HEK293 (cell line): ENCODE measurements at regions not wholly inside any gene's neighbourhood (a gene's known extent, or its start where the extent isn't known, plus 50 kb on each side); places are given as distances from the start of the nearest gene placed in this dataset.

ENCODE experiments used
- CTCF ChIA-PET: fragments of 350-600 bp; formaldehyde crosslinking; extraction: SDS; loops from one replicate; lab custom pipeline; 2021; ENCODE audit warnings: antibody characterized with exemption; lab: Yijun Ruan, JAX
- POLR2A ChIA-PET: fragments of 300-600 bp; formaldehyde crosslinking; extraction: SDS; loops from one replicate; lab custom pipeline; 2020; ENCODE audit warnings: antibody characterized with exemption, inconsistent platforms; lab: Yijun Ruan, JAX
- H3K27ac ChIP-seq: fragments of 200-500 bp; sonication (Bioruptor generic); 2 replicates; pipeline ENCODE4 v1.5.1; 2014; ENCODE audit warnings: low read depth, low read length, control low read depth, inconsistent platforms; ENCODE audit errors: extremely low read depth
- H3K36me3 ChIP-seq, 2 experiments: fragments of 200-500 bp in 1 of 2; sonication (Bioruptor generic) in 1 of 2; 1 replicate in 1 of 2; 2 replicates in 1 of 2; pipeline ENCODE4 v1.5.1; 2014 to 2017; ENCODE audit warnings: inconsistent platforms in 2 of 2, low read length in 2 of 2; ENCODE audit not compliant: control insufficient read depth in 2 of 2, insufficient read depth in 1 of 2
- H3K4me1 ChIP-seq: fragments of 200-500 bp; sonication (Bioruptor generic); 2 replicates; pipeline ENCODE4 v1.5.1; 2014; ENCODE audit warnings: mild to moderate bottlenecking, low read length, inconsistent platforms; ENCODE audit not compliant: control insufficient read depth, insufficient read depth
- H3K4me3 ChIP-seq: 2 replicates; pipeline ENCODE4 v1.5.1; 2011; ENCODE audit warnings: low read depth, mild to moderate bottlenecking, control low read depth, low read length, moderate library complexity
- H3K9me3 ChIP-seq: fragments of 200-500 bp; sonication (Bioruptor generic); 2 replicates; pipeline ENCODE4 v1.5.1; 2014; ENCODE audit warnings: low read depth, low read length, inconsistent platforms; ENCODE audit not compliant: control insufficient read depth, insufficient read depth
- BCL11A ChIP-seq: fragments of 450-650 bp; formaldehyde crosslinking; IDR thresholded peaks from 2 replicates; pipeline ENCODE4 v1.5.1; 2016; ENCODE audit warnings: low read depth, missing biosample characterization, missing genetic modification characterization
- BCL11B ChIP-seq: fragments of 450-650 bp; formaldehyde crosslinking; IDR thresholded peaks from 2 replicates; pipeline ENCODE4 v1.5.1; 2016; ENCODE audit warnings: low read depth, missing biosample characterization, missing genetic modification characterization
- FEZF1 ChIP-seq: fragments of 450-650 bp; formaldehyde crosslinking; IDR thresholded peaks from 2 replicates; pipeline ENCODE4 v1.5.1; 2016; ENCODE audit warnings: missing biosample characterization, missing genetic modification characterization
- GLI2 ChIP-seq: fragments of 450-650 bp; formaldehyde crosslinking; IDR thresholded peaks from 2 replicates; pipeline ENCODE4; 2017; ENCODE audit warnings: missing biosample characterization, missing genetic modification characterization, low read depth, borderline replicate concordance
- HOXA7 ChIP-seq: sonication (generic); formaldehyde crosslinking; IDR thresholded peaks from 2 replicates; pipeline ENCODE4 v1.8.1; 2022; ENCODE audit warnings: missing genetic modification reagents, borderline replicate concordance
- MYNN ChIP-seq: fragments of 450-650 bp; formaldehyde crosslinking; IDR thresholded peaks from 2 replicates; pipeline ENCODE4 v1.5.1; 2016; ENCODE audit warnings: missing biosample characterization, missing genetic modification characterization, borderline replicate concordance
- REST ChIP-seq: fragments of 450-650 bp; formaldehyde crosslinking; IDR thresholded peaks from 2 replicates; pipeline ENCODE4 v1.5.1; 2016; ENCODE audit warnings: missing biosample characterization, missing genetic modification characterization
- SCRT1 ChIP-seq: fragments of 450-650 bp; formaldehyde crosslinking; IDR thresholded peaks from 2 replicates; pipeline ENCODE4 v1.5.1; 2016; ENCODE audit warnings: missing biosample characterization, missing genetic modification characterization, borderline replicate concordance
- SCRT2 ChIP-seq: fragments of 450-650 bp; formaldehyde crosslinking; IDR thresholded peaks from 2 replicates; pipeline ENCODE4 v1.5.1; 2016; ENCODE audit warnings: missing biosample characterization, missing genetic modification characterization
- ZBTB49 ChIP-seq: fragments of 450-650 bp; formaldehyde crosslinking; IDR thresholded peaks from 2 replicates; pipeline ENCODE4 v1.5.1; 2016; ENCODE audit warnings: missing biosample characterization, missing genetic modification characterization, low read depth
- ZFHX2 ChIP-seq: fragments of 450-650 bp; formaldehyde crosslinking; conservative IDR thresholded peaks from 2 replicates; pipeline ENCODE4 v1.5.1; 2016; ENCODE audit warnings: missing biosample characterization, missing genetic modification characterization
- ZFP3 ChIP-seq: fragments of 450-650 bp; formaldehyde crosslinking; IDR thresholded peaks from 2 replicates; pipeline ENCODE4 v1.5.1; 2016; ENCODE audit warnings: low read depth, missing biosample characterization, missing genetic modification characterization
- ZNF146 ChIP-seq: fragments of 450-650 bp; formaldehyde crosslinking; IDR thresholded peaks from 2 replicates; pipeline ENCODE4 v1.5.1; 2016; ENCODE audit warnings: missing biosample characterization, missing genetic modification characterization
- ZNF184 ChIP-seq: fragments of 450-650 bp; IDR thresholded peaks from 2 replicates; pipeline ENCODE4 v1.5.1; 2018; ENCODE audit warnings: missing biosample characterization, mild to moderate bottlenecking, missing genetic modification characterization
- ZNF223 ChIP-seq: fragments of 450-650 bp; formaldehyde crosslinking; IDR thresholded peaks from 2 replicates; pipeline ENCODE4 v1.5.1; 2016; ENCODE audit warnings: missing biosample characterization, missing genetic modification characterization
- ZNF274 ChIP-seq, 2 experiments: fragments of 200-500 bp in 1 of 2; fragments of 450-650 bp in 1 of 2; sonication (Bioruptor generic) in 1 of 2; formaldehyde crosslinking in 1 of 2; IDR thresholded peaks; 2 replicates each; pipeline versions ENCODE4 v1.5.1 to v1.6.1; 2014 to 2016; ENCODE audit warnings: borderline replicate concordance in 1 of 2, inconsistent platforms in 1 of 2, low read length in 1 of 2, missing biosample characterization in 1 of 2, missing genetic modification characterization in 1 of 2
- ZNF529 ChIP-seq: fragments of 450-650 bp; formaldehyde crosslinking; IDR thresholded peaks from 2 replicates; pipeline ENCODE4 v1.5.1; 2017; ENCODE audit warnings: missing genetic modification characterization, missing biosample characterization; ENCODE audit not compliant: insufficient replicate concordance
- ZNF658 ChIP-seq: fragments of 450-650 bp; formaldehyde crosslinking; IDR thresholded peaks from 2 replicates; pipeline ENCODE4; 2016; ENCODE audit warnings: missing biosample characterization, missing genetic modification characterization
- ZNF660 ChIP-seq: fragments of 450-650 bp; IDR thresholded peaks from 2 replicates; pipeline ENCODE4 v1.5.1; 2018; ENCODE audit warnings: missing biosample characterization, mild to moderate bottlenecking, missing genetic modification characterization
- ZSCAN23 ChIP-seq: fragments of 450-650 bp; formaldehyde crosslinking; IDR thresholded peaks from 2 replicates; pipeline ENCODE4 v1.5.1; 2016; ENCODE audit warnings: missing biosample characterization, missing genetic modification characterization
- TF ChIP-seq, protein P1 (sequence below): fragments of 450-650 bp; formaldehyde crosslinking; IDR thresholded peaks from 2 replicates; pipeline ENCODE4 v1.5.1; 2016; ENCODE audit warnings: missing biosample characterization, missing genetic modification characterization, borderline replicate concordance
- TF ChIP-seq, protein P2 (sequence below): fragments of 450-650 bp; formaldehyde crosslinking; IDR thresholded peaks from 2 replicates; pipeline ENCODE4 v1.5.1; 2016; ENCODE audit warnings: missing biosample characterization, missing genetic modification characterization

GRCh38 chr1:196160066-196160795, 448.0 kb downstream of the KCNT2 start:
- Histone ChIP-seq H3K9me3 (no peaks in the 10 kb centered on the region), H3K36me3 (no peaks in the 10 kb centered on the region), H3K4me1 (no peaks in the 10 kb centered on the region), H3K27ac (no peak overlapping the region), H3K4me3 (no peak overlapping the region)
- TF ChIP-seq ZFHX2 (no peak), ZNF529 (tag by site-specific recombination) (no peak), ZFP3 (tag by site-specific recombination) (no peak), ZNF660 (tag by site-specific recombination) (no peak), BCL11B (tag by site-specific recombination) (no peak), ZNF274 (IDR thresholded peaks at IDR 0.05; ENCODE audit: low read length) (no peak), ZNF274 (tag by site-specific recombination; IDR thresholded peaks at IDR 0.05; ENCODE audit: borderline replicate concordance) (no peak), ZNF184 (tag by site-specific recombination) (no peak), GLI2 (tag by site-specific recombination) (no peak), ZNF223 (tag by site-specific recombination) (no peak), SCRT2 (no peak), BCL11A (tag by site-specific recombination) (no peak)
- POLR2A ChIA-PET = no interaction called here
- CTCF ChIA-PET = interaction anchor here (0.7 to 1.4 kb wide), 3 partner anchors 11 to 140 kb away, joined by 3 to 4 read pairs (median 4); no protein-coding TSS in a partner anchor

DNA sequence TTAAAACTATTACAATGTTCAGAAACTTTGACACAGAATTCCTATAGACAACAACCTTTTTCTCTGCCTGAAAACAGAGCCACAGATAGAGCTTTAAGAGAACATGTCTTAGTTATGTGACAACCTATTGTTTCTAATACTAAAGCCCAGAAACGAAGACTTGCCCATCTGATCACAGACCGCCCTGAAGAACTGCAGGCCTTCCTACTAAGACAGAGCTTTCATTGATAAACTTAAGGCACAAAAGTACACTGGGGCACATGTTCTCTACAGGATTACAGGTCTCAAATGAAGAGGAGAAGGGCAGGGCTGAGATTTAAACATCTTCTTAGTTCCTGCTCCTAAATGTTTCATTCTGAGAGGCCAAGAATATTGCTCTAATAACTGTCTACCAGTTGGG, 452.7 kb downstream of the KCNT2 start:
- TF ChIP-seq SCRT1 (tag by site-specific recombination) (no peak), FEZF1 (tag by site-specific recombination) (no peak), ZBTB49 (tag by site-specific recombination) (no peak), ZNF658 (tag by site-specific recombination) (no peak)
- TF ChIP-seq, all 188 proteins: peak for 0
- no peaks in the 10 kb centered on the region for H3K9me3 ChIP-seq
- no peaks in the 10 kb centered on the region for H3K36me3 ChIP-seq
- no peak overlapping the region for H3K4me3 ChIP-seq
- ChIA-PET CTCF (no interaction called here), POLR2A (no interaction called here)
- no peaks in the 10 kb centered on the region for H3K4me1 ChIP-seq
- H3K27ac ChIP-seq = no peak overlapping the region

GRCh38 chr1:196152975-196153374, 455.3 kb downstream of the KCNT2 start:
- no peaks in the 10 kb centered on the region for H3K36me3 ChIP-seq
- no peak overlapping the region for H3K4me3 ChIP-seq
- TF ChIP-seq REST (tag by site-specific recombination) (no peak), ZNF146 (tag by site-specific recombination) (no peak), HOXA7 (CRISPR knock-in tag) (no peak), ZSCAN23 (tag by site-specific recombination) (no peak), MYNN (tag by site-specific recombination) (no peak)
- TF ChIP-seq, protein P1, sequence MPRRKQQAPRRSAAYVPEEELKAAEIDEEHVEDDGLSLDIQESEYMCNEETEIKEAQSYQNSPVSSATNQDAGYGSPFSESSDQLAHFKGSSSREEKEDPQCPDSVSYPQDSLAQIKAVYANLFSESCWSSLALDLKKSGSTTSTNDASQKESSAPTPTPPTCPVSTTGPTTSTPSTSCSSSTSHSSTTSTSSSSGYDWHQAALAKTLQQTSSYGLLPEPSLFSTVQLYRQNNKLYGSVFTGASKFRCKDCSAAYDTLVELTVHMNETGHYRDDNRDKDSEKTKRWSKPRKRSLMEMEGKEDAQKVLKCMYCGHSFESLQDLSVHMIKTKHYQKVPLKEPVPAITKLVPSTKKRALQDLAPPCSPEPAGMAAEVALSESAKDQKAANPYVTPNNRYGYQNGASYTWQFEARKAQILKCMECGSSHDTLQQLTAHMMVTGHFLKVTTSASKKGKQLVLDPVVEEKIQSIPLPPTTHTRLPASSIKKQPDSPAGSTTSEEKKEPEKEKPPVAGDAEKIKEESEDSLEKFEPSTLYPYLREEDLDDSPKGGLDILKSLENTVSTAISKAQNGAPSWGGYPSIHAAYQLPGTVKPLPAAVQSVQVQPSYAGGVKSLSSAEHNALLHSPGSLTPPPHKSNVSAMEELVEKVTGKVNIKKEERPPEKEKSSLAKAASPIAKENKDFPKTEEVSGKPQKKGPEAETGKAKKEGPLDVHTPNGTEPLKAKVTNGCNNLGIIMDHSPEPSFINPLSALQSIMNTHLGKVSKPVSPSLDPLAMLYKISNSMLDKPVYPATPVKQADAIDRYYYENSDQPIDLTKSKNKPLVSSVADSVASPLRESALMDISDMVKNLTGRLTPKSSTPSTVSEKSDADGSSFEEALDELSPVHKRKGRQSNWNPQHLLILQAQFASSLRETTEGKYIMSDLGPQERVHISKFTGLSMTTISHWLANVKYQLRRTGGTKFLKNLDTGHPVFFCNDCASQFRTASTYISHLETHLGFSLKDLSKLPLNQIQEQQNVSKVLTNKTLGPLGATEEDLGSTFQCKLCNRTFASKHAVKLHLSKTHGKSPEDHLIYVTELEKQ (tag by site-specific recombination) = no peak
- TF ChIP-seq, protein P2, sequence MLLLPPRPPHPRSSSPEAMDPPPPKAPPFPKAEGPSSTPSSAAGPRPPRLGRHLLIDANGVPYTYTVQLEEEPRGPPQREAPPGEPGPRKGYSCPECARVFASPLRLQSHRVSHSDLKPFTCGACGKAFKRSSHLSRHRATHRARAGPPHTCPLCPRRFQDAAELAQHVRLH (tag by site-specific recombination) = no peak
- no peaks in the 10 kb centered on the region for H3K9me3 ChIP-seq
- ChIA-PET CTCF (no interaction called here), POLR2A (no interaction called here)
- H3K4me1 ChIP-seq = no peaks in the 10 kb centered on the region
- no peak overlapping the region for H3K27ac ChIP-seq
